ENCODE measurements at regions not wholly inside any gene's neighbourhood (a gene's known extent, or its start where the extent isn't known, plus 50 kb on each side); places are given as distances from the start of the nearest gene placed in this dataset.

GRCh38 chr20:51867251-51867650 lies 64.9 kb upstream of the SALL4 start:
- no peak for DNase-seq

DNA sequence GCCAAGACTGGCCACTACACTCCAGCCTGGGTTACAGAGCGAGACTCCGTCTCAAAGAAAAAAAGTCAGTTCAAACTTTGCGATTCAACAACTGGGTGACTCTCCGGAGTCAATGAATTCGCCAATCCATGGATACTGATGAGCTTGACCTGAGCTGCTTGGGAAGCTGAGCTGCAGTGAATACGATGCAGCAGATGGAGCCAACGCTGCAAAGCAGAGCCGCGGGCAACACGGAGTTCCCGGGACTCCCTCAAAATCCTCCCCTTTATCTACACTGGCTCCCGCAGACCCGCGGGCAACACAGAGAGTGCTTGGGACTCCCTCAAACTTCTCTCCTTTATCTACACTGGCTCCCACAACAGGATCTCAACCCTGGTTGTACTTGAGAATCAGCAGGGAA lies 62.6 kb upstream of the SALL4 start:
- no peak for DNase-seq

DNA sequence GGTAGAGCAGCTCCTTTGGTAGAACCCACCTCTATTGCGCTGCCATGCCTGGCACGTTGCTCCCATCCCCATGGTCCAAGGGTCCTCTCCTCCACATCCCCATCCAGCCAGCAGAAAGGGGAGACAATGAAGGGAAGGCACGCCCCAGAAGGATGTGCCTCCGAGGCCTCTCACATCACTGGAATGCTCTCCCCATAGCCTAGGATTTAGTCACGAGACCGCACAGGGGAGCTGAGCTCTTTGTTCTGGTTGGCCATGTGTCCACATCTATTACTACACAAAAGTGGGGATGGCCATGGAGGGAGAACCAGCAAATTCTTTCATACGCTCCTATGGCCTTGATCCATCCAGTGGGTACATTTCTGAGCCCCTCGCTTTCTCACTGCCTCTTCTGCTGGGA lies 60.5 kb upstream of the SALL4 start:
- DNase-seq: no peak

DNA sequence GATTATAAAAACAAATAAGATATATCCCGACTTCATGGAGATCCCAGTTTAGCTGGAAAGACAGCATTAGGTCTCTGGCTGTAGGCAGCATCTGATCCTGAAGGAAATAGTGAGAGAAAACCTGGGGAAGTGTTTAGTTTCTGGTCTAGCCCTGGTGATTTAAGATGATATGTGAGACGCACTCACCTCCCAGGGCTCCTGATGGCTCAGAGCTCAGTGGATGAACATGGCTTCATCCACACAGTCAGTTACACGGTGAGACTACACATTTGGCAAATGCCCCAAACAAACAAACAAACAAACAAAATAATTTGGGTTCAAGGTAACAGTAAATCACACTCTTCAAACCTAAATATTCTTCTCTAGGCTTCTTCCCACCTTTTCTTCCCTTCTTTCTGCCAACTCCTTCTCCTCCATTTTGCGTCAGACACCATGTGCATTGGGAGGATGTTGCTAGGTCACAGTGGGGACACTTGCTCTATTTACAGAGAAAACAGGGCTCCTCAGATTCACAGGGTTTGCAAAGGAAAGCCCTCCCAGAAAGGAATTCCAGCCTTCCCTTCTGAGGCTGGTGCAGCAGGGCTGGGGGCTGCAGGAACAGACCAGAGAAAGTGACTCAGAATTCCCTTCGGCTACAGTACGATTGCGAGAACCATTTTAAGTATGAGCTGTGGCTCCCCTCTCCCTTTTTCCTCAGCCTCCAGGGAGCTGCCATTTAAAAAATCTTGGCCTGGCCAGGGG lies 59.6 kb upstream of the SALL4 start:
- no peak for DNase-seq

GRCh38 chr20:51860111-51860882 lies 58.0 kb upstream of the SALL4 start:
- DNase-seq: no peak

DNA sequence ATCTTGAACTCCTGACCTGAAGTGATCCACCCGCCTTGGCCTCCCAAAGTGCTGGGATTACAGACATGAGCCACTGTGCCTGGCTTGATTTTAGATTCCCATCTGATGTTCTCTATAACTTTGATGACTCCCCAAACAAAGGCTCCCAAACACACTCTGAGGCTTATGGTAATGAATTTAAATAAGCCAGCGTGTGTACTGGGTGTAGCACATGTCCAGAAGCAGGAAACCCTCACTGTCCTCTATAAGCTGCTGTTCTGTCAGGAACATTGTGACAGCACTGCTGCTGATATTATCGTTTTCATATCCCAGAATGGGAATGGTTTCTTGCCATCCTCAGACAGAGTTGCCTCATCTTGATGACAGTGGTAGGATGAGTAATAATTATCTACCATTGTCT lies 54.1 kb upstream of the SALL4 start:
- DNase-seq: no peak

DNA sequence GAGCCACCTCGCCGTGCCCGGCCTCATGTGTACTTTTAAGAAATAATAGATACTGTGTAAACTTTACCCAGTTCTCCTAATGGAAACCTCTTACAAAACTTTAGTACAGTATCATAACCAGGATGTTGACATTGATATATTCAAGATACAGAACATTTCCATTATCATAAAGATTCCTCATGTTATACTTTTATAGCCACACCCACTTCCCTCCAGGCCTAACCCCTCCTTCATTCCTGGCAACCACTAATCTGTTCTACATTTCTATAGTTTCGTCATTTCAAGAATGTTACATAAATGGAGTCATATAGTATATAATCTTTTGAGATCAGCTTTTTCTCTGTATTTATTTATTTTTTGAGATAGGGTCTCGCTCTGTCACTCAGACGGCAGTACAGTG lies 52.6 kb upstream of the SALL4 start:
- no peak for DNase-seq
